HepG2 (cell line): ENCODE measurements at regions not wholly inside any gene's neighbourhood (a gene's known extent, or its start where the extent isn't known, plus 50 kb on each side); places are given as distances from the start of the nearest gene placed in this dataset.
A peak's percentile ranks its signal among the peaks of the same experiment; 100 is the strongest.

Experiments used
- ATAC-seq: fragments of 200-7000 bp; cut with Tn5 transposase; 3 replicates; pipeline ENCODE4 v1.9.1; 2020; ENCODE audit warnings: mild to moderate bottlenecking, moderate library complexity
- BruUV-seq: library from RNA; stranded (reverse); fragments of 400-500 nt; replicated peaks from 2 replicates; lab custom pipeline; 2021; lab: Mats Ljungman, UMichigan
- CTCF ChIA-PET: fragments of 300-600 bp; formaldehyde crosslinking; extraction: SDS; loops from one replicate; lab custom pipeline; 2021; ENCODE audit warnings: low total read pairs, inconsistent platforms, low intra/inter-chr PET ratio; lab: Yijun Ruan, JAX
- POLR2A ChIA-PET: fragments of 350-600 bp; sonication (Branson Sonifier 250); formaldehyde crosslinking; loops from one replicate; lab custom pipeline; 2020; ENCODE audit warnings: antibody characterized with exemption, inconsistent platforms; lab: Yijun Ruan, JAX
- DNase-seq: peaks from one replicate; pipeline ENCODE4 v3.0.0-alpha.2; 2015; ENCODE audit warnings: low spot score
- FAIRE-seq: peaks from 3 replicates; lab custom pipeline; 2011; peaks lifted over from hg19 to GRCh38; lab: Jason Lieb, UNC
- H2AFZ ChIP-seq: one replicate; pipeline ENCODE4 v1.6.1; 2011; ENCODE audit warnings: low read length, inconsistent platforms
- H3K27ac ChIP-seq: fragments of 300-600 bp; 3 replicates; pipeline ENCODE4 v1.8.0; 2011; ENCODE audit warnings: mixed run types, mild to moderate bottlenecking, mixed read lengths, low read length, inconsistent platforms; ENCODE audit not compliant: insufficient read depth; ENCODE audit errors: extremely low read length
- H3K27me3 ChIP-seq, 2 experiments: fragments of 200-600 bp in 1 of 2; 2 replicates in 1 of 2; 3 replicates in 1 of 2; pipeline versions ENCODE4 v1.6.0 to v1.8.0; 2011; ENCODE audit warnings: low read length in 2 of 2, mild to moderate bottlenecking in 2 of 2, moderate library complexity in 2 of 2, inconsistent platforms in 1 of 2; ENCODE audit not compliant: insufficient read depth in 2 of 2, control insufficient read depth in 1 of 2
- H3K36me3 ChIP-seq, 2 experiments: fragments of 200-600 bp in 1 of 2; replicated peaks in 1 of 2; 2 replicates in 1 of 2; 3 replicates in 1 of 2; pipeline versions ENCODE4 v1.5.1 to v1.8.0; 2011; ENCODE audit warnings: low read length in 2 of 2, inconsistent platforms in 1 of 2; ENCODE audit not compliant: insufficient read depth in 2 of 2, control insufficient read depth in 1 of 2
- H3K4me1 ChIP-seq: 2 replicates; pipeline ENCODE4 v1.5.1; 2012; ENCODE audit warnings: low read length, inconsistent platforms; ENCODE audit not compliant: insufficient read depth
- H3K4me2 ChIP-seq: 2 replicates; pipeline ENCODE4 v1.6.0; 2011; ENCODE audit warnings: low read depth, low read length, inconsistent platforms
- H3K4me3 ChIP-seq, 3 experiments: fragments of 200-600 bp in 1 of 3; sonication (generic), shearing (Covaris generic) in 1 of 3; replicated peaks in 1 of 3; 2 replicates each; pipeline ENCODE4 v1.5.1; 2011 to 2016; ENCODE audit warnings: low read length in 3 of 3, inconsistent platforms in 2 of 3, low read depth in 2 of 3, mild to moderate bottlenecking in 2 of 3, control low read depth in 1 of 3, mixed read lengths in 1 of 3; ENCODE audit not compliant: insufficient read depth in 1 of 3
- H3K79me2 ChIP-seq: one replicate; pipeline ENCODE4 v1.6.1; 2011; ENCODE audit warnings: low read length, inconsistent platforms; ENCODE audit not compliant: insufficient read depth
- H3K9ac ChIP-seq: 2 replicates; pipeline ENCODE4 v1.6.0; 2011; ENCODE audit warnings: mild to moderate bottlenecking, low read depth, low read length, inconsistent platforms; ENCODE audit not compliant: insufficient read depth
- H3K9me3 ChIP-seq: 2 replicates; pipeline ENCODE4 v1.5.1; 2012; ENCODE audit warnings: mild to moderate bottlenecking, low read length
- H4K20me1 ChIP-seq: 2 replicates; pipeline ENCODE4 v1.6.0; 2011; ENCODE audit warnings: inconsistent platforms, mild to moderate bottlenecking, low read length, moderate library complexity; ENCODE audit not compliant: insufficient read depth
- ATF7 ChIP-seq, 2 experiments: fragments of 450-650 bp in 1 of 2; sonication (generic) in 1 of 2; formaldehyde crosslinking in 1 of 2; IDR thresholded peaks; 2 replicates each; pipeline versions ENCODE4 v1.4.0 to v1.6.1; 2016 to 2020; ENCODE audit warnings: antibody characterized with exemption in 1 of 2, mild to moderate bottlenecking in 1 of 2, missing genetic modification reagents in 1 of 2
- CREB1 ChIP-seq, 2 experiments: fragments of 450-650 bp in 1 of 2; IDR thresholded peaks; 2 replicates each; pipeline ENCODE4 v1.6.1; 2016 to 2017; ENCODE audit warnings: control low read depth in 1 of 2, mild to moderate bottlenecking in 1 of 2, missing compliant biosample characterization in 1 of 2, missing genetic modification characterization in 1 of 2
- DNMT3B ChIP-seq: conservative IDR thresholded peaks from 2 replicates; pipeline ENCODE4 v1.6.1; 2016; ENCODE audit warnings: missing biosample characterization, control low read depth
- MIER2 ChIP-seq: IDR thresholded peaks from 2 replicates; pipeline ENCODE4 v1.6.1; 2016; ENCODE audit warnings: missing biosample characterization, missing genetic modification reagents
- NBN ChIP-seq: fragments of 450-650 bp; conservative IDR thresholded peaks from 2 replicates; pipeline ENCODE4 v1.6.1; 2017
- PATZ1 ChIP-seq: sonication (generic); formaldehyde crosslinking; IDR thresholded peaks from 2 replicates; pipeline ENCODE4 v1.4.0; 2020; ENCODE audit warnings: missing genetic modification reagents
- SP5 ChIP-seq: IDR thresholded peaks from 2 replicates; pipeline ENCODE4 v1.6.1; 2016; ENCODE audit warnings: low read depth, borderline replicate concordance
- THAP11 ChIP-seq: IDR thresholded peaks from 2 replicates; pipeline ENCODE4 v1.6.1; 2016; ENCODE audit warnings: missing biosample characterization, missing genetic modification reagents
- ZBTB21 ChIP-seq: sonication (generic); formaldehyde crosslinking; IDR thresholded peaks from 2 replicates; pipeline ENCODE4 v1.4.0; 2020; ENCODE audit warnings: missing genetic modification reagents
- ZNF205 ChIP-seq: IDR thresholded peaks from 2 replicates; pipeline ENCODE4 v1.6.1; 2018; ENCODE audit warnings: missing biosample characterization, missing genetic modification reagents
- ZNF3 ChIP-seq: IDR thresholded peaks from 2 replicates; pipeline ENCODE4 v1.7.0; 2017; ENCODE audit warnings: inconsistent platforms
- ZNF367 ChIP-seq: sonication (generic); formaldehyde crosslinking; IDR thresholded peaks from 2 replicates; pipeline ENCODE4 v1.4.0; 2020; ENCODE audit warnings: missing genetic modification reagents, borderline replicate concordance
- ZNF431 ChIP-seq: sonication (generic); formaldehyde crosslinking; IDR thresholded peaks from 2 replicates; pipeline ENCODE4 v1.9.0; 2022; ENCODE audit warnings: missing genetic modification reagents, low read depth, mild to moderate bottlenecking, borderline replicate concordance
- WGBS: methylation state at CpG from one replicate; pipeline ENCODE4 v1.1.6; 2017; ENCODE audit warnings: low lambda C conversion rate; 5-methylcytosine and 5-hydroxymethylcytosine counted together
- in situ Hi-C: cut with HindIII; loops from 2 replicates; pipeline ENCODE4 v1.10.0; 2017; ENCODE audit warnings: low pct_unique_long_range_greater_than_20kb; ENCODE audit not compliant: extremely low pct_ligation_motif_present
- intact Hi-C: fragments of 100-400 bp; cut with micrococcal nuclease; formaldehyde crosslinking; loops from one replicate; pipeline ENCODE4 v1.10.0; 2022; ENCODE audit not compliant: unreplicated experiment

GRCh38 chr20:17084909-17085308 is 141.9 kb upstream of the PCSK2 start:
- no peaks in the 10 kb centered on the region for H4K20me1 ChIP-seq
- ChIA-PET POLR2A (no interaction called here), CTCF (no interaction called here)
- H3K4me3 ChIP-seq = no peak overlapping the region
- intact Hi-C loops = no loop called here
- H3K36me3 ChIP-seq = no peaks in the 10 kb centered on the region
- BruUV-seq = no TSS peak
- H3K27ac ChIP-seq = no peak overlapping the region
- H3K4me2 ChIP-seq = no peak overlapping the region
- under 1% methylated on average over 3 of the region's 3 CpGs for WGBS
- FAIRE-seq (no peak), ATAC-seq (no peak), DNase-seq (no peak)
- no peak overlapping the region for H2AFZ ChIP-seq
- no peaks in the 10 kb centered on the region for H3K4me1 ChIP-seq
- no peak overlapping the region for H3K9ac ChIP-seq
- in situ Hi-C loops = no loop called here
- TF ChIP-seq PATZ1 (CRISPR knock-in tag) (no peak), CREB1 (IDR thresholded peaks at IDR 0.05) (peak; percentile 62), CREB1 (CRISPR knock-in tag; IDR thresholded peaks at IDR 0.05) (no peak), ZNF3 (no peak), ZNF367 (CRISPR knock-in tag) (no peak), ATF7 (IDR thresholded peaks at IDR 0.05) (peak; percentile 96), ATF7 (CRISPR knock-in tag; IDR thresholded peaks at IDR 0.05) (no peak)
- TF ChIP-seq, all 625 proteins: peak for 2
- Histone ChIP-seq H3K9me3 (peaks cover 19% of the 10 kb centered on the region), H3K79me2 (no peaks in the 10 kb centered on the region), H3K27me3 (no peaks in the 10 kb centered on the region)

- Histone ChIP-seq H3K27ac (no peak overlapping the region), H3K9me3 (no peaks in the 10 kb centered on the region), H3K4me2 (no peak overlapping the region), H3K79me2 (no peaks in the 10 kb centered on the region), H3K4me3 (no peak overlapping the region), H3K27me3 (no peaks in the 10 kb centered on the region), H3K4me1 (peaks cover 11% of the 10 kb centered on the region), H3K36me3 (no peaks in the 10 kb centered on the region), H3K9ac (no peak overlapping the region), H4K20me1 (no peaks in the 10 kb centered on the region), H2AFZ (no peak overlapping the region)
- ChIA-PET POLR2A (no interaction called here), CTCF (no interaction called here)
- intact Hi-C loops (no loop called here), in situ Hi-C loops (no loop called here)
- BruUV-seq = no TSS peak
- TF ChIP-seq ZNF431 (CRISPR knock-in tag) (no peak), MIER2 (CRISPR knock-in tag) (no peak), DNMT3B (CRISPR knock-in tag) (no peak), SP5 (CRISPR knock-in tag) (no peak), ZNF205 (CRISPR knock-in tag) (no peak), NBN (no peak), THAP11 (CRISPR knock-in tag) (no peak), ZBTB21 (CRISPR knock-in tag) (no peak)
- FAIRE-seq (no peak), DNase-seq (no peak), ATAC-seq (no peak)
- WGBS = 0% methylated on average over 4 of the region's 4 CpGs
Observed at GRCh38 chr20:17093782-17094181, 133.1 kb upstream of the PCSK2 start.
